ENCODE measurements at regions not wholly inside any gene's neighbourhood (a gene's known extent, or its start where the extent isn't known, plus 50 kb on each side); places are given as distances from the start of the nearest gene placed in this dataset.
"Not testable (repeated sequence)": the region's sequence is repeated elsewhere in the genome, so short reads cannot be mapped to it uniquely, and the experiment has no call there.

- DNase-seq (ENCODE audit: extremely low spot score) = no peak
- Histone ChIP-seq H3K4me1 (ENCODE audit: insufficient read depth) (no peaks in the 10 kb centered on the region), H3K27ac (ENCODE audit: low read depth) (no peak overlapping the region), H3K36me3 (ENCODE audit: insufficient read depth) (no peaks in the 10 kb centered on the region), H3K4me3 (ENCODE audit: low read depth, low read length) (no peak overlapping the region)
- WGBS = 41% methylated on average over 10 of the region's 10 CpGs
Observed at GRCh38 chr13:71021825-71022422, 845.1 kb downstream of the DACH1 start.

DNA sequence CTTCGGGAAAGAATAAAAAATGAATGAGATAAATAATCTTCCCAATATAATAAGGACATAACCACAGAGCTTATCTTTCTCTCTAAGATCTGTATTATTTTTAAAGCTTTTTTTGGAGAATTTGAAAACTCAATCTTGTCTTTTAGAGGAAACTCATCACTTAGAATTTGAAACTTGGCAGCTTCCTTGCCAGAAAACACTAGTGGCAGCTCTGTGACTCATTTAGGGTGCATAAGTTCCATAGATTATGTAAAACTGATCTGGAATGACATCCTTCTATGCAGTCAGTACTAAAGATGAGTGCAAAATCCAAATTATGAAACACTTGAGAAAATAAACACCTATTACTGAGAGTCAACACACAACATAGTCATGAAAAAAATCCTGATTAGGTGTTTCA lies 848.0 kb downstream of the DACH1 start:
- WGBS = 67% methylated on average over 1 of the region's 1 CpG
- Histone ChIP-seq H3K4me3 (ENCODE audit: low read depth, low read length) (no peak overlapping the region), H3K27ac (ENCODE audit: low read depth) (no peak overlapping the region), H3K36me3 (ENCODE audit: insufficient read depth) (no peaks in the 10 kb centered on the region), H3K4me1 (ENCODE audit: insufficient read depth) (no peaks in the 10 kb centered on the region)
- DNase-seq (ENCODE audit: extremely low spot score) = no peak

- DNase-seq (ENCODE audit: extremely low spot score) = no peak
Observed at GRCh38 chr13:71018544-71018943, 848.5 kb downstream of the DACH1 start.

GRCh38 chr13:71017607-71018006 lies 849.4 kb downstream of the DACH1 start:
- Histone ChIP-seq H3K36me3 (ENCODE audit: insufficient read depth) (no peaks in the 10 kb centered on the region), H3K4me3 (ENCODE audit: low read depth, low read length) (no peak overlapping the region), H3K27ac (ENCODE audit: low read depth) (no peak overlapping the region), H3K4me1 (ENCODE audit: insufficient read depth) (no peaks in the 10 kb centered on the region)
- WGBS = 53% methylated on average over 1 of the region's 1 CpG
- no peak for DNase-seq (ENCODE audit: extremely low spot score)

More at GRCh38 chr13:71018544-71018943, 848.5 kb downstream of the DACH1 start:
- no peaks in the 10 kb centered on the region for H3K36me3 ChIP-seq (ENCODE audit: insufficient read depth)
- no peak overlapping the region for H3K4me3 ChIP-seq (ENCODE audit: low read depth, low read length)
- no peak overlapping the region for H3K27ac ChIP-seq (ENCODE audit: low read depth)
- no peaks in the 10 kb centered on the region for H3K4me1 ChIP-seq (ENCODE audit: insufficient read depth)

- Histone ChIP-seq H3K27ac (ENCODE audit: low read depth) (no peak overlapping the region), H3K4me1 (ENCODE audit: insufficient read depth) (no peaks in the 10 kb centered on the region), H3K36me3 (ENCODE audit: insufficient read depth) (no peaks in the 10 kb centered on the region), H3K4me3 (ENCODE audit: low read depth, low read length) (no peak overlapping the region)
- DNase-seq (ENCODE audit: extremely low spot score) = no peak
- 54% methylated on average over 2 of the region's 2 CpGs for WGBS
Observed at GRCh38 chr13:71015516-71015915, 851.5 kb downstream of the DACH1 start.

DNA sequence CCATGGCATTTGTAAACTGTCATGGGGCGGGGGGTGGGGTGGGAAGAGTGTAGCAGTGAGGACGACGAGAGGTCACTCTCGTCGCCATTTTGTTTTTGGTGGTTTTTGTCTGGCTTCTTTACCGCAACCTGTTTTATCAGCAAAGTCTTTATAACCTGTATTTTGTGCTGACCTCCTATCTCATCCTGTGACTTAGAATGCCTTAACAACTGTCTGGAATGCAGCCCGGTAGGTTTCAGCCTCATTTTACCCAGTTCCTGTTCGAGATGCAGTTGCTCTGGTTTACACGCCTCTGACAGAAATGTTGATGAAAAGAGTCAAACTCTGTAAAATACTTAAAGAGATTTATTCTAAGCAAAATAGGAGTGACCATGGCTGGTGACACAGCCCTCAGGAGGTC lies 852.0 kb downstream of the DACH1 start:
- Histone ChIP-seq H3K4me1 (ENCODE audit: insufficient read depth) (no peaks in the 10 kb centered on the region), H3K27ac (ENCODE audit: low read depth) (no peak overlapping the region), H3K4me3 (ENCODE audit: low read depth, low read length) (no peak overlapping the region), H3K36me3 (ENCODE audit: insufficient read depth) (no peaks in the 10 kb centered on the region)
- no peak for DNase-seq (ENCODE audit: extremely low spot score)
- WGBS = 51% methylated on average over 9 of the region's 9 CpGs

GRCh38 chr13:71005919-71006318 lies 861.1 kb downstream of the DACH1 start:
- no peak overlapping the region for H3K4me3 ChIP-seq (ENCODE audit: low read depth, low read length)
- H3K36me3 ChIP-seq (ENCODE audit: insufficient read depth) = no peaks in the 10 kb centered on the region
- no peaks in the 10 kb centered on the region for H3K4me1 ChIP-seq (ENCODE audit: insufficient read depth)
- no peak for DNase-seq (ENCODE audit: extremely low spot score)
- H3K27ac ChIP-seq (ENCODE audit: low read depth) = no peak overlapping the region

DNA sequence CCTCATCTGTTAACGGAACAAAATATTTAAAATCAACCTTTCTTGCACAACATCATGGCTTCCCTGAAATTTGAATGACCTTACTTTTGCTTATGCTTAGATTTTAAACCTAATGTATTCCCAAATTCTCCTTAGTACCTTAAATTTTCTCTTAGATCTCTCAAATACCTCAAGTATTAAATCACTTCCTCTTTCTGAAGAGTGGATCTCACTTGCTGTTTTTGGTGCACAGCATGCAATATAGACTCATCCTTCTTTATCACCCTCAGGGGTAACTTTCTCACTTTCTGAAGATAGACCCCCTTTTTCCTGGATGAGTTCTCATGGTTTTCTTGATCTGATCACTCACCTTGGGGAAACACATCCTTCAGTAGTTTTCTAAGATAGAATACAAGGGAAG lies 871.7 kb downstream of the DACH1 start:
- H3K36me3 ChIP-seq (ENCODE audit: insufficient read depth) = no peaks in the 10 kb centered on the region
- no peaks in the 10 kb centered on the region for H3K4me1 ChIP-seq (ENCODE audit: insufficient read depth)
- no peak for DNase-seq (ENCODE audit: extremely low spot score)
- 91% methylated on average over 1 of the region's 1 CpG for WGBS
- no peak overlapping the region for H3K27ac ChIP-seq (ENCODE audit: low read depth)
- no peak overlapping the region for H3K4me3 ChIP-seq (ENCODE audit: low read depth, low read length)

GRCh38 chr13:70994191-70994590 lies 872.8 kb downstream of the DACH1 start:
- Histone ChIP-seq H3K27ac (ENCODE audit: low read depth) (no peak overlapping the region), H3K4me3 (ENCODE audit: low read depth, low read length) (no peak overlapping the region), H3K4me1 (ENCODE audit: insufficient read depth) (no peaks in the 10 kb centered on the region), H3K36me3 (ENCODE audit: insufficient read depth) (no peaks in the 10 kb centered on the region)
- no peak for DNase-seq (ENCODE audit: extremely low spot score)
- 73% methylated on average over 1 of the region's 1 CpG for WGBS

DNA sequence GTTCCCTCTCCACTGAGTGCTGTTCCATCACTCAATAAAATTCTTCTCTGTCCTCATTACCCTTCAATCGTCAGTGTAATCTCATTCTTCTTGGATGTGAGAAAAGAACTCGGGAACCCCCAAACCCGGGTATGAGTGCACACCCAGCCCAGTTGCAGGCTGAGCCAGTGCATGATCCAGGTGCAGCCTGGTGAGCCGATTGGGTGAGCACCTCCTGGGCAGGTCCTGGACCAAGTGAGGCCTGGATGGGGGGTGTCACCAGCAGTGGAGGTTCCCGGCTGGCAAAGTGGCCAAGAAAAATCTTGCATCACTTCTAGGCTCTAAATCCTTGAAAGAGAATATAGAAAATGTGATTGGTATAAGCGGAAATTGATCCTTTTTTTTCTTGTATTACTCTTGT lies 878.8 kb upstream of the KLHL1 start:
- no peaks in the 10 kb centered on the region for H3K4me1 ChIP-seq (ENCODE audit: insufficient read depth)
- no peaks in the 10 kb centered on the region for H3K36me3 ChIP-seq (ENCODE audit: insufficient read depth)
- no peak for DNase-seq (ENCODE audit: extremely low spot score)
- WGBS = 90% methylated on average over 6 of the region's 6 CpGs
- H3K27ac ChIP-seq (ENCODE audit: low read depth) = no peak overlapping the region
- no peak overlapping the region for H3K4me3 ChIP-seq (ENCODE audit: low read depth, low read length)

GRCh38 chr13:70985371-70985770 lies 877.1 kb upstream of the KLHL1 start:
- Histone ChIP-seq H3K4me3 (ENCODE audit: low read depth, low read length) (no peak overlapping the region), H3K4me1 (ENCODE audit: insufficient read depth) (no peaks in the 10 kb centered on the region), H3K36me3 (ENCODE audit: insufficient read depth) (no peaks in the 10 kb centered on the region), H3K27ac (ENCODE audit: low read depth) (no peak overlapping the region)
- 91% methylated on average over 2 of the region's 2 CpGs for WGBS
- DNase-seq (ENCODE audit: extremely low spot score) = no peak

GRCh38 chr13:70981219-70981618 lies 873.0 kb upstream of the KLHL1 start:
- not testable (repeated sequence) for H3K27ac ChIP-seq (ENCODE audit: low read depth); H3K36me3 ChIP-seq (ENCODE audit: insufficient read depth); H3K4me1 ChIP-seq (ENCODE audit: insufficient read depth); DNase-seq (ENCODE audit: extremely low spot score); H3K4me3 ChIP-seq (ENCODE audit: low read depth, low read length)

GRCh38 chr13:70969321-70969720 lies 861.1 kb upstream of the KLHL1 start:
- H3K4me1 ChIP-seq (ENCODE audit: insufficient read depth) = no peaks in the 10 kb centered on the region
- H3K4me3 ChIP-seq (ENCODE audit: low read depth, low read length) = no peak overlapping the region
- no peaks in the 10 kb centered on the region for H3K36me3 ChIP-seq (ENCODE audit: insufficient read depth)
- no peak for DNase-seq (ENCODE audit: extremely low spot score)
- no peak overlapping the region for H3K27ac ChIP-seq (ENCODE audit: low read depth)
- WGBS = 63% methylated on average over 5 of the region's 5 CpGs

DNA sequence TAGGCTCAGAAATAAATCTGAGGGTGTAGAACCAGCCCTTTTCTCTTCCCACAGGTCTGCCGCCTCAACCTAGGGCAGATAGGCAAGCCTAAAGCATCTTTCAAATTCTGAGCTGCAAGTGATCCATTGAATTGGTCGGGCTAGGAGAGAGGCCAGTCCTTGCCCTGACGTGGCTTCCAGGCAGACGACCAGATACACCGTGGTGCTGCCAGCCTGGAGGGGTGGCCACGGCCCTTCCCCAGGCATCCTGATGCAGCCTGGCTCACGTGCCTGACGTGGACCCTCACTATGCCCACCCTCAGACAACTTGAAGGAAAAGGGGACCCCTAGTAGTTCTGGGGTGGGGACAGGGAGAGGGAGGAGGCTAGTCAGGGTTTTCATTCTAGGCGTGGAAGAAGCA lies 859.3 kb upstream of the KLHL1 start:
- no peaks in the 10 kb centered on the region for H3K36me3 ChIP-seq (ENCODE audit: insufficient read depth)
- H3K4me1 ChIP-seq (ENCODE audit: insufficient read depth) = no peaks in the 10 kb centered on the region
- DNase-seq (ENCODE audit: extremely low spot score) = no peak
- H3K27ac ChIP-seq (ENCODE audit: low read depth) = no peak overlapping the region
- 94% methylated on average over 9 of the region's 9 CpGs for WGBS
- no peak overlapping the region for H3K4me3 ChIP-seq (ENCODE audit: low read depth, low read length)

GRCh38 chr13:70964874-70965273 lies 856.6 kb upstream of the KLHL1 start:
- H3K36me3 ChIP-seq (ENCODE audit: insufficient read depth) = no peaks in the 10 kb centered on the region
- H3K4me3 ChIP-seq (ENCODE audit: low read depth, low read length) = no peak overlapping the region
- no peaks in the 10 kb centered on the region for H3K4me1 ChIP-seq (ENCODE audit: insufficient read depth)
- DNase-seq (ENCODE audit: extremely low spot score) = no peak
- H3K27ac ChIP-seq (ENCODE audit: low read depth) = no peak overlapping the region
- 19% methylated on average over 1 of the region's 1 CpG for WGBS
